Mucosa of descending colon (tissue), 3 donors: ENCODE measurements at regions not wholly inside any gene's neighbourhood (a gene's known extent, or its start where the extent isn't known, plus 50 kb on each side); places are given as distances from the start of the nearest gene placed in this dataset.

ENCODE experiments used
- ATAC-seq: fragments of 200-7000 bp; cut with Tn5 transposase; one replicate; pipeline ENCODE4 v1.9.1; 2020; ENCODE audit warnings: mild to moderate bottlenecking, moderate library complexity
- DNase-seq, 3 donors: peaks; one replicate each; pipeline ENCODE4 v3.0.0-alpha.2; 2020
- H3K36me3 ChIP-seq: fragments of 200-600 bp; one replicate; pipeline ENCODE4 v1.8.0; 2021; ENCODE audit warnings: low read depth, mild to moderate bottlenecking
- H3K4me1 ChIP-seq: fragments of 200-600 bp; one replicate; pipeline ENCODE4 v1.8.0; 2021; ENCODE audit warnings: low read depth, mild to moderate bottlenecking
- H3K4me3 ChIP-seq: fragments of 200-600 bp; one replicate; pipeline ENCODE4 v1.8.0; 2021; ENCODE audit warnings: mild to moderate bottlenecking
- H3K9me3 ChIP-seq: fragments of 200-600 bp; one replicate; pipeline ENCODE4 v1.8.0; 2021; ENCODE audit warnings: mild to moderate bottlenecking
- CTCF ChIP-seq: fragments of 200-600 bp; IDR thresholded peaks from one replicate; pipeline ENCODE4 v1.8.0; 2022; ENCODE audit warnings: antibody characterized with exemption, mild to moderate bottlenecking
- intact Hi-C, 2 donors: fragments of 100-400 bp; cut with DNase I in 1 of 2; cut with micrococcal nuclease in 1 of 2; formaldehyde crosslinking; loops; one replicate each; pipeline versions ENCODE4 v1.11.0 to v1.11.1; 2022; cut with DNase I, micrococcal nuclease
- donor health status: DM: no; HTN: no; CAD: no; lungs with moderate emphysema.
- donor health status: DM: no; HTN: no; CAD: no.
- donor health status: DM: no; HTN: yes; CAD: no.

- no peak for DNase-seq
- TF ChIP-seq CTCF, result no peak
- H3K36me3 ChIP-seq, result no peaks in the 10 kb centered on the region
- intact Hi-C loops, result no loop called here
- no peak overlapping the region for H3K4me3 ChIP-seq
- H3K4me1 ChIP-seq, result no peaks in the 10 kb centered on the region
- H3K9me3 ChIP-seq, result no peaks in the 10 kb centered on the region
- ATAC-seq, result no peak
These were observed 157.2 kb upstream of the NOCT start for GRCh38 chr4:138858419-138858818.

GRCh38 chr4:138857416-138857815 lies 158.2 kb upstream of the NOCT start:
- no peaks in the 10 kb centered on the region for H3K36me3 ChIP-seq
- TF ChIP-seq CTCF, result no peak
- H3K4me3 ChIP-seq, result no peak overlapping the region
- no peak for ATAC-seq
- no peaks in the 10 kb centered on the region for H3K9me3 ChIP-seq
- no peak for DNase-seq
- intact Hi-C loops, result no loop called here
- no peaks in the 10 kb centered on the region for H3K4me1 ChIP-seq

- no peaks in the 10 kb centered on the region for H3K36me3 ChIP-seq
- DNase-seq (no peak), ATAC-seq (no peak)
- intact Hi-C loops, result no loop called here
- H3K4me1 ChIP-seq, result no peaks in the 10 kb centered on the region
- no peaks in the 10 kb centered on the region for H3K9me3 ChIP-seq
- TF ChIP-seq CTCF, result no peak
- H3K4me3 ChIP-seq, result no peak overlapping the region
These were observed 162.9 kb upstream of the NOCT start for GRCh38 chr4:138852681-138853080.

- TF ChIP-seq CTCF, result no peak
- intact Hi-C loops, result no loop called here
- ATAC-seq, result no peak
- no peak for DNase-seq
- H3K36me3 ChIP-seq, result no peaks in the 10 kb centered on the region
- no peak overlapping the region for H3K4me3 ChIP-seq
- H3K4me1 ChIP-seq, result no peaks in the 10 kb centered on the region
- no peaks in the 10 kb centered on the region for H3K9me3 ChIP-seq
These were observed 163.9 kb upstream of the NOCT start for GRCh38 chr4:138851391-138852335.

GRCh38 chr4:138845664-138846063 lies 169.9 kb upstream of the NOCT start:
- no peaks in the 10 kb centered on the region for H3K4me1 ChIP-seq
- intact Hi-C loops, result no loop called here
- no peak overlapping the region for H3K4me3 ChIP-seq
- H3K9me3 ChIP-seq, result no peaks in the 10 kb centered on the region
- H3K36me3 ChIP-seq, result no peaks in the 10 kb centered on the region
- ATAC-seq (no peak), DNase-seq (no peak)
- TF ChIP-seq CTCF, result no peak
